GM19023 (cell line): ENCODE measurements at regions not wholly inside any gene's neighbourhood (a gene's known extent, or its start where the extent isn't known, plus 50 kb on each side); places are given as distances from the start of the nearest gene placed in this dataset.

Experiments
- ATAC-seq: cut with Tn5 transposase; IDR thresholded peaks from one replicate; pipeline ENCODE4 v1.9.1; 2021; ENCODE audit warnings: mild to moderate bottlenecking, moderate library complexity; ENCODE audit not compliant: unreplicated experiment

DNA sequence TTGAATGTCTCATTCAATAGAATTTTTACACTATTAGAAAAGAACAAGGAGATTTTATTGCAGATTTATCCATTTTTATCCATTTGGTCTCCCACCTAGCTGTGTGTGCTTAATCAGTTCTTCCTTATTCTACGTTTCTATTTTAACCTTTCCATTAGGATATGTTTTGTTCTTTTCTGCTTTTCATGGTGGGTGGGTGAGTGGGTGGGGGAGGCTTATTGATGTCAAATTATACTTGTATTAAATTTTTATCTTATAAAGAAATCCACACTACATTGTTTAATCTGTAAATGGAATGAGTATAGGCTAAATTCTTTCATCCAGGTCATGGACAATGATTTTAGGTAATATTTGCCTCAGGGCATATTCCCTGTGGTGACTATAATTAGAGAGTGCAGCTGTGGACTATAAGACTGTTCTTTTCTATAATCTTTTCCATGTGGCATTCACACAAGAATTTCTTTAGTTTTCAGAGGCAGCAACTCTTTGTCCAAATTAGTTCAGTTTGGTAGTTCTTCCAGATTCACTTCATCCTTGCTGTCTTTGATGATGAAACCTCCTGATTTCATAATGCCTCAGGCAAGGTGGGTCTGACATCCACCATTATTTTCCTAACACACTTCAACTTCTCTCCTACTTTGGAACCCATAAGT, 2451.8 kb downstream of the PCDH7 start:
- no peak for ATAC-seq

GRCh38 chr4:33176566-33176965, 2456.4 kb downstream of the PCDH7 start:
- ATAC-seq, result no peak

DNA sequence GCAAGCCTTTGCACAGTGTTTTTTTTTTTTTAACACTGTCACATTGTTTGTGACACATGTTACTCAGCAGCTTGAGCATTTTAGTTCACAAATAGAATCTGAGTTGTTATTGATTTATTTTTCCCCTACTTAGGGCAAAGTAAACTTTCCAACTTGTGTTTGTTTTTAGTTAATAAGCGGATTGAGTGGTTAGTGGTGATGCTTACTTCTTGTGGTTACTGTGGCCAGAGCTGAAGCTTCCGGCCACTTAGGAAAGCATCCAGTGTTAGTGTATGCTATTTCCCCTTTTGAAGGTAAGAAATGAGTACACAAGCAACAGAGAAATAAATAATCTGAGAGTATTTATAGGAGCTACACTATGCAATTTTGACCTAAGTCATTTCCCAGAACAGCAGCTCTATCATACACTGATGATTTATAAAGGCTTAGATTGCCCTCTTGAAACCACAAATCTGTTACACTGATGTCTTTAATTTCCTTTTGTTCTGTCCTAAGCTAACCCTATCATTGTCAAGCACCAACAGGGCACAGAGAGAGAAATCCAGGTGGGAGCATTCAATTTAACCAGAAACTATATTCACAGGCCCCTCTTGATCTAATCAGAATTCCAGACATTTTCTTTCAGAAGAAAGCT, 2464.6 kb downstream of the PCDH7 start:
- peak; percentile 89 for ATAC-seq

- ATAC-seq, result no peak
These were observed 2466.9 kb downstream of the PCDH7 start for GRCh38 chr4:33187035-33187434.

DNA sequence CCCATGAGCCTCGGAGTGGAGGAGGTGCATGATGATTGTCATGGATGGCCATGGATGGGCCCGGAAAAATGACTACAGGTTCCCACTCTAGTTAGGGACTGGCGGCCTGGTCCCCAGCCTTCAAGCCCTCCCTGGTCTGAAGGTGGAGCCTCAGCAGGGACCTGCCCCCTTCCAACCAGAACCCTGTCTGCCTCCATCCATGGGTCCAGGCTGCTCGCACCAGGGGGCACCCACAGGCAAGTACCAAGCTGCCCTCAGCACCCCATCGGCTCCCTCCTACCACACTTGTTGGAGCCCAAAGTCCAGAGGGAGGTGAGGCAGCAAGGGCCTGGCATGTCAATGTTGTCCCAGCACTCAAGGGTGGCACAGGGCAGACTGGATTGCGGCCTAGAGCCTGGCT, 2468.6 kb downstream of the PCDH7 start:
- no peak for ATAC-seq

DNA sequence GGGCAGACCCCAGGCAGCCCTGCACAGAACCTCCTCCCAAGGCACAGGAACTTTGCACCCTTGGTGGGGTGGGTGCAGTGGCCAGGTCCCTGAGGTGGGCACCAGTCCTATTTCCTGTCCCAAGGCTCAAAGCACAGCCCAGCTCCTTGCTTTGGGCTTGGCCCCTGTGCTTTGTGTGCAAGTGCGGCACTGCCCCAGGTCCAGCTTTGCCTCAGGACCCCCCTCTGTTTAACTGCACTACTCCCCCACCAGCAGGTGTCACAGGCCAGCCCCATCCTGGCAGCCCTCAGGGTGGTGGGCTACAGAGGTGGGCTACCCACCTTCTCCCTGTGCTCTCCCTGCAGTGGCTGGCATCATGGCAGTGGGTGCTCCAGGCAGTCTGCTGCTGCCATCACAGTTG, 2469.0 kb downstream of the PCDH7 start:
- no peak for ATAC-seq

- ATAC-seq, result no peak
These were observed 2472.9 kb downstream of the PCDH7 start for GRCh38 chr4:33193109-33193508.

DNA sequence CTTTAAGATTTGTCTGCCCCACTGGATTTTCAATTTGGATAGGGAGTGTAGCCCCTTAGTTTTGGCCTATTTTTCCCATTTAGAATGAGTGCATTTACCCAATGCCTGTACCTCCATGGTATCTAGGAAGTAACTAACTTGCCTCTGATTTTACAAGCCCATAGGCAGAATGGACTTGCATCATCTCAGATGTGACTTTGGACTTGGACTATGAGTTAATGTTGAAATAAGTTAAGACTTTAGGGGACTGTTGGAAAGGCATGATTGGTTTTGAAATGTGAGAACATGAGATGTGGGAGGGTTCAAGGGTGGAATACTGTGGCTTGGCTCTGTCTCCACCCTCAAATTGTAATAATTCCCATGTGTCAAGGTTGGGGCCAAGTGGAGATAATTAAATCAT, 2480.2 kb downstream of the PCDH7 start:
- no peak for ATAC-seq

DNA sequence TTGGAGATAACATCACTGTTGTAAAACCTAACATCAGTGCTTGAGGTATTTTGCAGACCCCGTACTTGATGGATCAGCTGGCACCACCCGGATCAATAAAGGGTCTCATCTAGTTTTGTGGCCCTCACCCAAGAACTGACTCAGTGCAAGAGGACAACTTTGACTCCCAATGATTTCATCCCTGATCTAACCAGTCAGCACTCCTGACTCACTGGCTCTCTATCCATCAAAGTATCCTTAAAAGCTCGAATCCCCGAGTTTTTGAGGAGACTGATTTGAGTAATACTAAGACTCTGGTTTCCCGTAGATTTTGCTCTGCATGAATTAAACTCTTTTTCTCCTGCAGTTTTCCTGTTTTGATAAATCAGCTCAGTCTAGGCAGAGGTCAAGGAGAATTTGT, 2498.1 kb downstream of the PCDH7 start:
- no peak for ATAC-seq

- no peak for ATAC-seq
These were observed 2506.0 kb downstream of the PCDH7 start for GRCh38 chr4:33226133-33226532.

DNA sequence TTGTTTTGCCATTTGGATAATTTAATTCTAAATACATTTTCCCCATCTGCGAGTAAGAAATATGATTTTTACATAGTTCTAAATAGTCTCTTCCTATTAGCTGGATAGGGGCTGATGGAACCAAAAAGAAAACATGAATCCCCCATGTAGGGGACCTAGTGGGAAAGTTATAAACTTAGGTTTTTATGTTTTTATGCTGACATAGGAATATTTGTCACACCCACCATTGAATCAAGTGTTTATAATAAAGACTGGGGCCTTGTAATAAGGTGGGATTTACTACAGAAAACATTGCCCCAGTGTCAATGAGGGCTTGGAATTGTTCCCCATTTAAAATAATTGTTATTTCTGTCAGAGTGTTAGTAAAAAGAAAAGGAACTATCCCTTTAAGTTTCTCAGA, 2506.6 kb downstream of the PCDH7 start:
- no peak for ATAC-seq

DNA sequence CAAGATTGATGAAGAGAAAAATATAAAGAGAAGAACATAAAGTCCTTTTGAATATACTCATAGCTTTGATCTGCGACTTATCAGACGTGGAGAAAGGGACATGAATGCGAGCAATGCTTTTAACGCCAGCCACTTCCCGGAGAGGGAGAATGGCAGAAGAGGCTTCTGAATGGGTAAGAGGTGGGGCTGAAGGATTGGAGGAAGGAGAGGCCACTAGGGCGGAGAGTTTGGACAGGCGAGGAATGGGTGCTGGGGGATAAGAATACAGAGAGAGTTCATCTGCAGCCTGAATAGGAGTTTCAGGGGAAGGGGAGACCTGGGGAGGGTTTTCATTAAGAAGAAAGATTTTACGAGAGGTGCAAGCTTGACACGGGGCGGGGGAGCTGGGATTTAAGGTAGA, 2534.9 kb downstream of the PCDH7 start:
- no peak for ATAC-seq

DNA sequence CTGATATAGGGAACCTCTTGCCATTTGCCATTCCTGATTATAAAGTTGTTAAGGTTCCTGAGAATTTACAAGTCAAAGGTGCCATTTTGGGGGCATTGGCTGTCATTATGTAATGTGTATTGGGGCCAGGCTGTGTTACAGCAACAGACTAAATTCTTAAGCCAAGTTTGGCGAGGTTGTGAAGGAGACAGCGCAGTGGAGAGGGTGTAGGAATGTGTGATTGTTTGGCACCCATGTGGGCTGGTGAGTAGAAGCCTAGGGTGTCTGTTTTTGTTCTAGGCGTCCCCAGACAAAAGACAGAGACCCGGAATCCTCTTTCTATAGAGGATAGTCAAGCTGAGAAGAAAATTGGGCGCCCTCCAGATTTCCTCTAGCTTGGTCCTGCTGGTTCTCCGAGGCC, 2535.3 kb downstream of the PCDH7 start:
- no peak for ATAC-seq

- ATAC-seq, result no peak
These were observed 2542.7 kb downstream of the PCDH7 start for GRCh38 chr4:33262824-33263223.

DNA sequence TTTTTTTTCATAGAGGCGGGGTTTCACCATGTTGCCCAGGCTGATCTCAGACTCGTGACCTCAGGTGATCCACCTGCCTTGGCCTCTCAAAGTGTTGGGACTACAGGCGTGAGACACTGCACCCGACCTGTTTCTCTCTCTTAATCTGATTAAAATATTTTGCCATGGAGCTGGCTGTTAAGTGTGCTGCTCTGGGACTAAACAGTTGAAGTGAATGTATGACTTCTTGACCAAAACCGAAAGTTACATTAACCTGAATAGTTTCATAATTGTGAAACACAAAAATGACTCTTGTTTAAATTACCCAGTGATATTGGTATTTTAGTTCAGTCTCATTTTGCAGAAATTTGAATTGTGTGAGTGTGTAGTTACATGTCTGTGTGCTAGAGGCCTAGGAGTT, 2548.6 kb downstream of the PCDH7 start:
- no peak for ATAC-seq

- no peak for ATAC-seq
These were observed 2550.2 kb downstream of the PCDH7 start for GRCh38 chr4:33270403-33270802.

- ATAC-seq, result no peak
These were observed 2552.6 kb downstream of the PCDH7 start for GRCh38 chr4:33272722-33273121.

DNA sequence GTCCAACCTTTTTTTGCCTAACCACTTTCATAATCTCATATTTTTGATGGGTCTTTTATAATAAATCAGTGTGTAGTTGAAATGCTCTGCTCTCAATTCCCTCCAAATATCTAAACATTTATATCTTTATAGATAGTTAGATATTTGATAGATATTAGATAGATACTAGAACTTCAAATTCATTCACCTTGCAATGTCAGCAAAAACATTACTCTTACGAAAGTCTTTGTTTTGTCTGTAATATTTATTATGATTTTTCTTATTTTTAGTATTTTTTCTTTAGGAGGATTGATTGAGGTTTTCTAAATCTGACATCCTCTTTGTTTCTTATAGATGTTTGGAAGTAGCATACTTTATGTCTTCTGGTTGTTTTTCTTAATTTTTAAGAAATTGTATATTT, 2563.6 kb downstream of the PCDH7 start:
- ATAC-seq, result no peak

GRCh38 chr4:33296876-33297455, 2576.8 kb downstream of the PCDH7 start:
- no peak for ATAC-seq

DNA sequence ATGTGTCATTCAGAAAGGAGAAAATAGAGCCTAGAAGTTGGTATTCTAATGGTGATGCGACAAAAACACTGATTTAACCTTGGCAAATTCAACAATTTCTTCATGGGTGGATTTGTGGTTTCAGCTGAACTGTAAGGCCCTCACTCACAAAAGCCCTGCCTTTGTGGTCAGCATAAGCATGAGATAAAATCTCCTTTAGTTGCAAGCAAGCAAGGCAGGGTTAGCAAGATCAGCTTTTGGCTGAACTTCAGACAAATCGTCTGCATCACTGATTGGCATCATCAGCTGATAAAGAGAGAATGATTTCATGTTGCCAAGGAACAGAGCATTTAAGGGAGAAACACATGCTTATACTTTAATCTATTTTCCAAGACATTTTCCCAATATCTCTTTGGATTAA, 2582.2 kb downstream of the PCDH7 start:
- no peak for ATAC-seq

GRCh38 chr4:33306131-33306530, 2586.0 kb downstream of the PCDH7 start:
- no peak for ATAC-seq

- no peak for ATAC-seq
These were observed 2595.9 kb downstream of the PCDH7 start for GRCh38 chr4:33316033-33316432.

GRCh38 chr4:33316578-33316977, 2596.4 kb downstream of the PCDH7 start:
- ATAC-seq, result no peak
